Fibroblast of upper back skin (primary cell): ENCODE measurements at regions not wholly inside any gene's neighbourhood (a gene's known extent, or its start where the extent isn't known, plus 50 kb on each side); places are given as distances from the start of the nearest gene placed in this dataset.
A peak's percentile ranks its signal among the peaks of the same experiment; 100 is the strongest.
"Not testable (repeated sequence)": the region's sequence is repeated elsewhere in the genome, so short reads cannot be mapped to it uniquely, and the experiment has no call there.

ENCODE experiments used
- DNase-seq: peaks from one replicate; pipeline ENCODE4 v3.0.0-alpha.2; 2013

DNA sequence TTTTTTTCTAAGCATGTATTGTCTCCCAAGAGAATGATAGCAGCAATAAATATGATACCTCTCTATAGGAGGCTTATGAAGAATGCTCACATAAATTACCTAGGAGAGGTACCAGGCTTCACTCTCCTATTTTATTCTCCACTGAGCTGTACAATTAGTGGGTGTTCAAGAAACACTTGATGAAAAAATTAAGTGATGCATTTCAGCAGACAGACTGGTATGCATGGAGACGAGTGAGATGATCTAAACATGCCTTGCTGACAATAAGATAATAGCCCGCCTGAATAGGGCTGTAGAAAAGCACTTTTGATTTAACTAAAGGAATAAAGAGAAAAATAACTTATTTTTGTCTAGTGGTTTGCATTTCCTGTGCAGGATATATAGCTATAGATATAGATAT is 1449.7 kb downstream of the GATA3 start:
- no peak for DNase-seq

DNA sequence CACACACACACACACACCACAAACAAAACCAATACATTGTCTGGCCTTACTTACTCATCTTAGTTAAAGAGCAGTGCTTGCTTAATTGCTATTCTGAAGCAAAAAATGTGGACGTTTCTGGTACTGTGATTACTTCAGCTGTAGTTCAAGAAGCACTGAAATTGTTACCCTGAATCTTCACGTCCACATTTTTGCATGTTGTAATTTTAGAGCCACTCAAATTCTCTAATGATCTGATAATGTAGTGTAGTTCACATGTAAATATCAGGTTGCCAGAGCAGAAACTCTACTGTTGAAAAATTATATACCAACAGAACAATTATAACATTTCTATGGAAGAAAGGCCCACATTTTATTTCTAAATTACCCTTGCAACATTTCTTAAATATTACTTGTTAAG is 1451.1 kb downstream of the GATA3 start:
- DNase-seq: no peak

DNA sequence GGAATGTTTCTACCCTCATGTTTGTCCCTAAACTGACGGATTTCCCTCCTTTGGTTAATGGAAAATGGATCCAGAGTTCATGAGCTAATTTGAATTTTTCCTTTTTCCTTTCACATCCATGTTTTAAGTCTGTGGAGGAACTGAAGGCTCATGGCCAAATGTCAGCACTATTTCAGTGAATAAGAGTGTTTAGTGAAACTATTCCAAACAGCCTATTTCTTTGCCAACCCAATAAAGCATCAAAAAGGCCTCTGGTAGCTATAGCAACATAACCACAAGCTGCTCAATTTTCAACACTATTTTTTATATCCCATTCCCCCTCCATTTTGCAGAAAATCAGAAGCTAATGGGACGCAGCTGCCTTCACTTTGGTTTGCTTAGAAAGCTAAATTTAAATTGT is 1454.1 kb downstream of the GATA3 start:
- no peak for DNase-seq

DNA sequence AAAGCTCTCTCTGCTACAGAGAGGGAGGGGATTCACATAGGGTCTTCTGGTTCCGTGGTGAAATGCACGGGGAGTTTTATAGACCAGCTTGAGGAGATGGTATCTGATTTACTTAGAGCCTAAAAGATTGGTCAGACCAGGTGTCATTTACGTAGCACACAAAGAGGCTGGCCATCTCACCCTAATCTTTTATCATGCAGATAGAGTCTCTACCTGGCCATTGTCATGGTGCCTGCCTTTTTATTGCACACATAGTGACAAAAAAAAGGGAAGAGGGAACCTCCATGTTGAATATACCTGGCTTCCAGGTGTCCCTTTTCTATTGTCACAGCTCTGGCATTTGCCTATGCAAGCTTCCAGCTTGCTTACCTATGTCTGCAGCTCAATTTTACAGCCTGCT is 1456.1 kb downstream of the GATA3 start:
- DNase-seq: no peak

DNA sequence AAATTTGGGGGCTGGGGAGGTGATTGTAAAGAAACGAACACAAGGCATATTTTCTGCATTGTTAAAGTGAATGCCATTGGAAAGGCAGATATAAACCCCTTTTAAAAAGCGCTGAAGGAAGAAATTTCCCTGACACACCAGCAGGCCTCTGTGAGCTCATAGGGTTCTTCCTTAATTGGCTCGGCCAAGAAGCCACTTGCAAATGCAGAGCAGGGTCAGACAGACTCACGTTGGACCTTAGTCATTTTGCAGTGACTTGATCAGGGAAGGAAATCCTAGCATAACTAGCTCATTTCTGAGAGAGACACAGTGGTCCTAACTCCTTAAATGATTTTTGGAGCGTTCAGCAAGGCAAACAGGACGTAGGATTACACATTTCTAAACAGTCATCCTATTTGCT is 1461.4 kb downstream of the GATA3 start:
- DNase-seq: no peak

DNA sequence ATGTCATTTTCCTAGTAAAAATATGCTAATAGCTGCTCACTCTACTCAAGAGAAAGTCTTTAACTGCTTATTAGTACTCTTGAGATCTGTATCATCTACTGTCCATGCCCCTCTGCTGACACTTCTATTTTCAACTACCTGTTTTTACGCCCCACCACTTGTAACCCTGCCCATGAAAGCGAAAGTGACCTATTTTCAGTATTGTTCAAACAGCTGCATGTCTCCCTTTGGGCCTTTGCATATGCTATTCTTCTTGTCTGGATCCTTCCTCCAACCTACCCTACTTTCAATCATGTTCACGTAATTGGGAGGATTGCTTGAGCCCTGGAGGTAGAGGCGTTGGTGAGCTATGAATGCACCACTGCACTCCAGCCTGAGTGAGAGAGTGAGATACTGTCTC is 1481.3 kb downstream of the GATA3 start:
- no peak for DNase-seq

DNA sequence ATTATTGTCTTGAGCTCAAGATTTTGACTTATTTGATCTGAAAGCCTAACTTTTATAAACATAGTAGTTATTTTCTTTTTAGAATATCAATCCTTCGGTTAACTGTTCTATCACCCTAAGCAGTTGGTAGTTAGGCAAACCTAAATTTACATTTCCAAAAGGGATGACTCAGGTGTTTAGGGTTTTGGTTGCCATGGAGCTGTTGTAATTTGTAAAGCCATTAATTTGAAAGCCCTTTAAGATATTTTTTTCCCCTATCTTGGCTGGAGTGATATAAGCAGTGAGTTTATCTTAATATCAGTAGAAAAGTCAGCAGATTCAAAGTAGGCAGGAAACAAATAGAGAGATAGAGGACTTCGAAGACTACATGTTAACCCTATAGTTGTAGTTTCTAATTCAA is 1472.6 kb upstream of the CELF2 start:
- no peak for DNase-seq

DNA sequence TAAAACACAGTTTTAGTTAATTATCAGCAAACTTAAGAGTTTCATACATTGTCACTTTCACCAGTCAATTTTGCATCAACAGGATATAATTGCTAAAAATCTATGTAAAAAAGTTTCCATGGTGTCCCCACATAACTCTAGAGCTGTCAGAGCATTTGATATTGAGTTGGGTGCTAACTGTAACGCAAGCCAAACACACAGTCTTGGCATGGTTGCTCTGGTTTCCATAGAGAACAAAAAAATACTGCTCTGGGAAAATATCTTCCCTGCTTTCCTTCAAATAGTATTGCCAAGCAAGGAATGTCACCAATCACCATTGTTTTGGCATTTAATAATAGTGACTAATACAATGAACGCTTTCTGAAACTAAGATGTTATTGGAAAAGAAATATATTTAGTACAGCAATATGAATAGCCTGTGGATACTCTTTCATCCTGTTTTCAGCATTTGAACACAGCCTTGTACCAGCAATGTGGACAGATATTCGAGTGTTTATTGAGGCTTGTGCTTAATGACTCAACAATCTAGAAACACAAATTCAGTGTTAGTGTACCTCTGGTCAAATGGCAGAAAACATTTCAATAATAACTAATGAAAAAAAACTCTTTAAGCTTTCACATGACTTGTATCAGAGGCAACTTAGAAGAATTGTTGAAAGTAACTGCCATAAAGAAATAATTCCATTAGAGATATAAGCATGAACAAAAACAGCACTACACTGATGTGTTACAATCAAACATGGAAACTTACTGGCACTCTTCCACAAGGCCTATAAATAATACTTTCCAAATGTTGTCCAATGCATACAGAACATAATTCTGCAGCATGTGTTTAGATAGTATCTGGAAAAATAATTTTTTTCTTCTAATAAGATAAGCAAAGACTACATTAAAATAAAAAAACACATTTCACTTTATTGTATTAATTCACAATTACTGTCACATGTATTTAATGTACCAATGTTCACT is 1469.5 kb upstream of the CELF2 start:
- no peak for DNase-seq

DNA sequence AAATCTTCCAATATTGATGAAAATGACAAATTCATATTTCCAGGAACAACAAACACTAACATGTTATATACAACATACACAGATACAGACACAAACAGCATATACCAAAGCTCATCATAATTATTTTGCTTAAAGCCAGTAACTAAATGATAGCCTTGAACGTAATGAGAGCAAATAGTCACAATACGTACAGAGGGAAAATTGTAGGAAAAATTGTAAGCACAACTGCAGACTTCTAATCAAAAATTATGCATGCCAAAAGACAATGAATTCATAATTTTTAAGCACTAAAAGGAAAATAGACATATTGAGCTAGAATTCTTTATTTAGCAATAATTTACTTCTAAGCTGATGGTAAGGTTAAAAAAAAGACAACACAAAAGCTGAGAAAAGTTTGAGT is 1466.9 kb upstream of the CELF2 start:
- DNase-seq: no peak

DNA sequence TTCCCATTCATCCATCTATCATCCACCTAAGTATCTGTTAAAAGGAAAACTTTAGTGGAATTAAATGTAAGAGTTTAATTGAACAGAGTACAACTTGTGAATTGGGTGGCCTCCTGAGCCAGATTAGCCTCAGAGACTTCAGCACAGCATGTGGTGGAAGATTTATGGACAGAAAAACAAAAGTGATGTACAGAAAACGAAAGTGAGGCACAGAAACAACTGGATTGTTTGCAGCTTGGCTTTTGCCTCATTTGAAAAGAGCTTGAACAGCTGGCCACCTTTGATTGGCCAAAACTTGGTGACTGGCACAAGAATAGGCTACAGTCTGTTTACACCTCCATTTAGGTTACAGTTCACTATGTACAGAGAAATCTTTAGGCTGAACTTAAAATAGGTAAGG is 1463.4 kb upstream of the CELF2 start:
- DNase-seq: no peak

DNA sequence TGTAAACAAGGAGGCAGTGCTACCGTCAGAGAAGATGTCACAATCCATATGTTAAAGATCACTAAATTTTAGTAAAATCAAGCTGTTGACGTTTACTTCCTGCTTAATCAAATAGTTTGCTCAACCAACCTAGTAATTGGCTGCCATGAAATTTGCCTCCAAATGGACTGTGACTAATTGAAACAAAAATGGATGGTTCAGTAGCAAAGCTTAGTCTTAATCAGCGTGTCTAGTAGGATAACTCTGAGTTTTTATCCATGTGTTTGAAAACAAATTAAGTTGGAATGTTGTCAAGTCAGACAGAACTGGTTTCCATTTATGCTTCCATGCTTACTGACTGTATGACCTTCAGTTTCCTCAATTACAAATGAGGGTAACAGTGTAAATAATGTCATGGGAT is 1456.7 kb upstream of the CELF2 start:
- DNase-seq: no peak

DNA sequence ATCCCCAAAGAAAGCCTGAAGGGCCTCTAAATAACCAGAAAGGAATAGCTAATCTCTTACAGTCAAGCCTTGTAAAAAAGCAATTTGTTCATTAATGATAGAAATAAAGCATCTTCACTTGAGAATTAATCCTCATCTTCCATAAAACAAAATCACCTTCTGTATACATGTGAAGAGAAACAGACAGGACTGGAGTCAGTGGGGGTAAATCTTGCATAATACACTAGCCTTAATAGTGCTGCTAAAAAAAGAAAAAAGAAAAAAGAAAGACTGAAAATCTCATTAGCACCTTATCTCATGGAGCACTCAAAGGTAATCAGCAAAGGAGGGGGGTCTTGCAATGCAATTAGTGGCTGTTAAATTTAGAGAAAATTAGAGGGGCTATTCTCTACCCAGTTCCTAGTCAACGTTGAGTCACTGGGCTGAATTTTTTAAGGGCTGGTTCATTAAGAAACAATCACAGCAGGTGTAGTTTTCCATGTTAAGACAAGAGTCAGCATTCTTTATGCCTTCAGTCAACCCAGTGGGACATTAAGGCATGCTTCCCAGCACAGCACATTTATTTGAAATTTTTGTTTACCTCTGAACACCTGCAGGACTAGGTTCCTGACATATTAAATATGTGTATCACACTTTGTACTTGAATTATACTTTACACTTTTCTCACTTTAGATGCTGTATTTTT is 1455.7 kb upstream of the CELF2 start:
- DNase-seq: no peak

DNA sequence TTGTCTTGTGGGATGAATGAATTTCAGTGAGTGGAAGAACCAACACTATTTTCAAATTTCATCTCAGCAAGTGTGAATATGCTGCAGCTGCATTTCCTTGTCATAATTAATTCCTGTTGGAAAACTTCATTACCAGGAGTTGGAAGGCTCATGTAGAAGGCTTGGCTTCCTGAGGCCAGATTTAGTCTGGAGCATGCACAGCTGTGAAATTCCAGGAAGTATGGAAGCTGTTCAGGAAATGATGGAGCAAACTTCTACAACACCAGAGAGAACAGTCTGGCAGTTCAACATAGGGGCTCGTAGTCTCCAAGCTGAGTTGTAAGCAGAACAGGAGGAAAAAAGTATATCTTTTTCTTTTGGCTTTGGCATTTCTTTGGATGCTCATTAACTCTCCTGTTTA is 1439.9 kb upstream of the CELF2 start:
- DNase-seq: no peak

DNA sequence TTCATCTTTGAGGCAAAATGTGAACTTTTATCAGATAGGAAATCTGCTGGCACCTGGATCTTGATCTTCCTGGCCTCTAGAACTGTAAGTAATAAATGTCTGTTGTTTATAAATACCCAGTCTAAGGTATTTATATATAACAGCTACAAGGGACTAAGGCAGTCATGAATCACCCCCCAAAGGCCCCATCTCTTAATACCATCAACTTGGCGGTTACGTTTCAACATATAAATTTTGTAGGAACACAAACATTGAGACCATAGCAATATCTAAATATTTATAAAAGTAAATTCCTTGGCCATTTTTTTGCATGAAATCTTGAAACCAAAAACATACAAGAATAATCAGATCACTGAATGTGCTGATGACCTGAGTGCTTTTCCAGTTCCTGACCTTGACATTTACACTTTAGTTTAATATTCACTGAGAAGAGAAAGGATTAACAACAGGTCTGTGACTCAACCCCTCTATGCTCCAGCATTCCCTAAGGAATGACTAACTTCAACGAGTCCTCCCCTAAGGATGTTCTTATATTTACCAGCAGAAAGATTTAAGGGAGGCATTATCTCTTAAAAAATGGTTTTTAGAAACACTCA is 1438.5 kb upstream of the CELF2 start:
- DNase-seq: peak; percentile 21

DNA sequence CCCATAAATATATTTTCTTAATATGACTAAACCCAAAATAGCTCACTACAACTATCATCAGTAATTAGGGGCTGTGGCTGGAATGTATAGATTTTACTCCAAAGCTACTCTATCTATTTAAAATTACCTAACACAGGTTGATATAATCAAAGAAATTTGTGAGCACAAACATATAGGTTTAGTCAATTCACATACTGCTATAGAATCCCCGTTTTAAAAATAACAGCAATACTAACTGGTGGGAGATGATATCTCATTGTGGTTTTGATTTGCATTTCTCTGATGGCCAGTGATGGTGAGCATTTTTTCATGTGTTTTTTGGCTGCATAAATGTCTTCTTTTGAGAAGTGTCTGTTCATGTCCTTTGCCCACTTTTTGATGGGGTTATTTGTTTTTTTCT is 1434.9 kb upstream of the CELF2 start:
- DNase-seq: not testable (repeated sequence)

DNA sequence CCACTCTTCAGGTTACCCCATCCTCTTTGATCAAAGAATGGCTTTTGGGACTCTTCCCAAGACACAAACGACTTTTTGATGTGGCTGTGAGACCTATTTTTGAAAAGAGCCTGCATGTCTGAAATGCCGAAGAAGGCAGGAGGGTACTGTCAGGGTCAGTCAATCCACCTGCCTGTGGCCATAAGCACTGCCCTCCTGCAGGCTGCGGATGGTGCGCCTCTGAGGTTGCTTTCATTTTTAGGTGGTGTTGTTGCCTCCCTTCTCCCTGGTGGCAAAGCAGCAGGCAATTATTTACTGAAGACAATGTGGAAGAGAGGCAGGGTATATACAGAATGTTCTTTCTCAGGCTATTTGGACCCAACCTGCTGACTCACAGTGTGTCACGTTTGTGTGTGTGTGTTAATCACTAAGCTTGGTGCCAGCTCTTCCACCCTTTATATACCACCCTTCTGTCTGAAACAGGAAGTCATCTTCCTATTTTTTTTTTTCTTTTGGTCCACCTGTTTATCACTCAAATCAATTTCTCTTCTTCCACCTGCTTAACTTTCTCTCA is 1421.2 kb upstream of the CELF2 start:
- DNase-seq: no peak

DNA sequence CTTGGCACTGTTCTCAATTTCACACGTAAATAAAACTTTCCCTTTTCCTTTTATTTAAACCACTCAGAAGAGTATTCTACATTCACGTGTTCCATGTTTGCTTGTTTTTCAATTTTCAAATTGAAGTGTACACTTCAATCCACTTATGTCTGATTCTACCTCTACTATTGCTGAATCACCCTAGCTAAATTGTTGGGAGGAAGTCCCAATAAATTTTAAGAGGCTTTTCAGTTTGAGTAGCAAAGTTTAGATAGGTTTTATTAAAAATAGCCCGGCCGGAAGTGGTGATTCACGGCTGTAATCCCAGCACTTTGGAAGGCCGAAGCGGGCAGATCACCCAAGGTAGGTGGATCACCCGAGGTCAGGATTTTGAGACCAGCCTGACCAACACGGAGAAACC is 1414.7 kb upstream of the CELF2 start:
- DNase-seq: no peak

DNA sequence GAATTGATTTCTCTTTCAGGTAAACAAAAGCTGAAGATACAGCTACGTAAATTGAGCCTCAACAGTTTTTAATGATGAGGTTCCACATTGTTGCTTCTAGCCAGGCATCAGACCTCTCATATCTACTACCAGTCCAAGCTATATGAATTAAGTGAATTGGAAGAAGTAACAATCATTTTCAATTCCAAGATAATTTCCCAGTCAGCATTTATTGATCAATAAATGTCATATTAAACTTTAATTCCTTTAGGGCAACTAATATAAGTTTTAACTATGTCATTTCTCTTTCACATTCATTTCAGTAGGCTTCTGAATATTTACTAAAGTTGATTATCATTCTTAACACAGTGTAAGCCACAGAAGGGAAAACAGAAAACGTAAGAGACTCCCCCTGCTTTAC is 1413.7 kb upstream of the CELF2 start:
- no peak for DNase-seq

DNA sequence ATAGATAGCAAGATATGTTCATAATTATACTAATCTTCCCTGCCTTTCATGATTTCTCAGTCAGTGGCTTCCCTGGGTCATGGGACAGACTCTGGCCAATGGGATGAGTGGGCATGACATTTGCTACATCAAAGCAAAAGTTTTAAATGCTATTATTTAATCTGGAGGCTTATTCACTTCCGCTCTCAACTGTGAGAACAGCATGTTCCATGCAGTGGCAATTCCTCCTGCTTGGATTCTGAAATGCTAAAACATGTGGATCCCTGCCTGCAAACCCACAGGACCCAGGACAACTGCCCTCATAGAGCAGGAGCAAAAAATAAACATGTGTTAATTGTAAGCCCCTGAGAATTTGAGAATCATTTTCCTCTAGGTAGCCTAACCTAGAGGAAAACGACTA is 1412.4 kb upstream of the CELF2 start:
- no peak for DNase-seq

DNA sequence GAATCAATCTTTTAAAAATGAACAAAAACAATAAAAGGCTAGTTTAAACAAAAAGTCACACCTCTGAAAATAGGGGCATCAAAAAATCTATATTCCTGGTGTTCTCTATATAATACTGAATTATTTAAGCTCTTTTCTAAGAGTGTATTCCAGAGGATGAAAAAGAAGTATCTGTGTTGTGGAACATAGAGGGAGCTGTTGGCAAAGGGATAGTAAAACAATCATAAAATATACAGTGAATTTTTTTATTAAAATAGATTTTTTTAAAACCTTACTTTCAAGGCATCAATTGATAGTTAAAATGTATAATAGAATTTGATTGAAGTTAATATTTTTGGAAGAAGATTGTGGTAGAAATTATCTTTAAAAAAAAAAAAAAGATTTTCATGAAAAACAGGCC is 1409.1 kb upstream of the CELF2 start:
- peak; percentile 34 for DNase-seq

DNA sequence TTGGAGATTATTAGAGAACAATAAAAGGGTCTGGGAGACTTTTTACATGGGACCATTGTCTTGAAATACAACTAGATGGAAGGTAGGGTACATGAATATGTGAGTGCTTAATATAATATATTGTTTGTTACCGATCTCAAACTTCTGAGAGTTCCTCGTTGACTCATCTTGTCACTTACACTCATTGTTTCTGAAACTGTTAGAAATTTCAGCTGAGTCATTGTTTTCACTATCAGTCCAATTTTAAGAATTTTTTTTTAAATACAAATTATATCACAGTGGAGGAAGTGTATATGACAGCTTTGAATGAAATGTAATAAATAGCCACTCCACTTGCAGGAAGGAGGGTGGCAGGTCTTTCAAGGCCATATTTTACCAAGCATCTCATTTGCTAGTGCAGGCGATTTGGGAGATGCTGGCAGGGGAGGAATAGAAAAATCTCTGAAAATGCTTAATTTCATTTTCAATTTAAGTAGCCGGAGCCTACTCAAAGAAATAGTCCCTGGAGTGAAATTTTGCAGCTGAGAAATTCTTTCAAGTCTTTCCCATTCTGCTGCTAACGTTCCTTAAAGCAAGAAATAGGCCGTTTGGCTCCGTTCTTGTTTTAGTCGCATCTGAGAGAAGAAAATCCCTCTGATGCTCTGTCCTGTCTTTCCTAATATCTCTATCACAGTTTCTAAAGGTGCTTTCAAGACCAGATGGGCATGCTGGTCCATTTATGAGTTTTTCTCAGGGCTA is 1404.2 kb upstream of the CELF2 start:
- DNase-seq: peak; percentile 3

DNA sequence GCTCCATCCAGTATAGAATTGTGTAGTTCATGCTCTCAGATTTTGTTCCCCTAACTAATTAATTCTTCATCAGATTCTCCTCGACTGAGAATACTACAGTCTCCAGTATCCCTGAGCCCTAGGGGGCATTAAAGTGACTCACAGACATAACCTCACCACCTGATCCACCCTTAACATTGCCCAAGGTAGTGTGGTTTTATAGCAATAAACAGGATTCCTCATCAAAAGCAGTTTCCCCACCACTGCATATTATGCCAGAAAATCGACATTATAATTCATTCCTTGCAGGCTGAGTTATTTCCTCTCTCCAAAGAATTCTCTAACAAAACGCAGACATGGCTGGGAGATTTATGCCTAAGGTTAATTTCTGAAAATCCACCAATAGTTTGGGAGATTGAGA is 1402.5 kb upstream of the CELF2 start:
- DNase-seq: peak; percentile 88

DNA sequence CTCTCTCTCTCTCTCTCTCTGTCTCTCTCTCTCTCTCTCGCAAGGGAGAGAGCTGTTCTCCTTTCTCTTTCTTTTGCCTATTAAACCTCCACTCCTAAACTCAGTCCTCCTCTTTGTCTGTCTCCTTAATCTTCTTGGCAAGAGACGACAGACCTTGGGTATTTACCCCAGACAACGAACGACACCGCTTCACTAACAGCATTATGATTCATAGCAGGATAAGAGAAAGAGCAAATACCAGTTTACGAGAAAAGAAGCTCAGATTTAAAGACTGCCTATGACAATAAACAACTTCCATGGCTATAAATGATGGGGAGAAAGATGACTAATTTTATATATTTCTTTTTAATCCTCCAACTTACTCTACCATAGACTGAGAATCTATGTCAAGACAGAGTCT is 1396.5 kb upstream of the CELF2 start:
- peak; percentile 9 for DNase-seq
